22Rv1 (cell line): ENCODE measurements at regions not wholly inside any gene's neighbourhood (a gene's known extent, or its start where the extent isn't known, plus 50 kb on each side); places are given as distances from the start of the nearest gene placed in this dataset.

ENCODE experiments used
- CTCF ChIP-seq: fragments of 450-650 bp; IDR thresholded peaks from 2 replicates; pipeline ENCODE4 v1.5.1; 2017; ENCODE audit warnings: mild to moderate bottlenecking
- ZFX ChIP-seq: fragments of 450-650 bp; IDR thresholded peaks from 2 replicates; pipeline ENCODE4 v1.6.1; 2017; ENCODE audit warnings: antibody characterized with exemption, borderline replicate concordance

- TF ChIP-seq CTCF (no peak), ZFX (no peak)
These were observed 301.9 kb upstream of the DPYD start for GRCh38 chr1:98222706-98223105.
